Endothelial cell of umbilical vein (primary cell): ENCODE measurements at regions not wholly inside any gene's neighbourhood (a gene's known extent, or its start where the extent isn't known, plus 50 kb on each side); places are given as distances from the start of the nearest gene placed in this dataset.

Experiments
- BruUV-seq: library from RNA; stranded (reverse); fragments of 400-500 nt; replicated peaks from 2 replicates; lab custom pipeline; 2021; lab: Mats Ljungman, UMichigan
- CTCF ChIA-PET: fragments of 300-600, 350-600 bp; sonication (Branson Sonifier 250); formaldehyde crosslinking; loops from one replicate; lab custom pipeline; 2021; ENCODE audit warnings: antibody characterized with exemption, inconsistent platforms; lab: Charles Lee
- POLR2A ChIA-PET: fragments of 300-600, 350-600 bp; sonication (Branson Sonifier 250); formaldehyde crosslinking; loops from one replicate; lab custom pipeline; 2021; ENCODE audit warnings: antibody characterized with exemption, inconsistent platforms; lab: Charles Lee
- DNase-seq: peaks from one replicate; pipeline ENCODE4 v3.0.0-alpha.2; 2011; ENCODE audit warnings: low read depth, low spot score
- FAIRE-seq: peaks from 2 replicates; lab custom pipeline; 2011; peaks lifted over from hg19 to GRCh38; lab: Jason Lieb, UNC
- H2AFZ ChIP-seq: 2 replicates; pipeline ENCODE4 v1.6.0; 2012; ENCODE audit warnings: low read depth, low read length, control low read depth, inconsistent platforms
- H3K27ac ChIP-seq: 2 replicates; pipeline ENCODE4 v1.5.1; 2011; ENCODE audit warnings: low read depth, mild to moderate bottlenecking, control low read depth, low read length, moderate library complexity; ENCODE audit not compliant: insufficient read depth
- H3K27me3 ChIP-seq, 2 experiments: 2 replicates each; pipeline versions ENCODE4 v1.6.0 to v1.6.1; 2011; ENCODE audit warnings: low read length in 2 of 2, mixed read lengths in 1 of 2; ENCODE audit not compliant: control insufficient read depth in 2 of 2, insufficient read depth in 2 of 2
- H3K36me3 ChIP-seq, 2 experiments: 2 replicates in 1 of 2; 3 replicates in 1 of 2; pipeline ENCODE4 v1.5.1; 2011; ENCODE audit warnings: low read length in 2 of 2, mild to moderate bottlenecking in 1 of 2, moderate library complexity in 1 of 2; ENCODE audit not compliant: control insufficient read depth in 2 of 2, insufficient read depth in 2 of 2; ENCODE audit errors: extremely low read depth in 1 of 2
- H3K4me1 ChIP-seq: 3 replicates; pipeline ENCODE4 v1.5.1; 2011; ENCODE audit warnings: mild to moderate bottlenecking, low read length; ENCODE audit not compliant: control insufficient read depth, insufficient read depth; ENCODE audit errors: extremely low read depth
- H3K4me2 ChIP-seq: 2 replicates; pipeline ENCODE4 v1.6.1; 2011; ENCODE audit warnings: low read length, control low read depth, mixed read lengths; ENCODE audit not compliant: insufficient read depth
- H3K4me3 ChIP-seq, 3 experiments: fragments of 200-600 bp in 1 of 3; sonication (generic), shearing (Covaris generic) in 1 of 3; replicated peaks in 1 of 3; 2 replicates each; pipeline ENCODE4 v1.5.1; 2011 to 2016; ENCODE audit warnings: control low read depth in 3 of 3, low read length in 3 of 3, mild to moderate bottlenecking in 2 of 3, inconsistent platforms in 1 of 3, low read depth in 1 of 3, moderate library complexity in 1 of 3; ENCODE audit not compliant: insufficient read depth in 1 of 3
- H3K79me2 ChIP-seq: 2 replicates; pipeline ENCODE4 v1.6.0; 2012; ENCODE audit warnings: low read length, inconsistent platforms; ENCODE audit not compliant: control insufficient read depth, insufficient read depth
- H3K9ac ChIP-seq: replicated peaks from 2 replicates; pipeline ENCODE3; 2011; ENCODE audit warnings: low read length, control low read depth; ENCODE audit not compliant: insufficient read depth; ENCODE audit errors: extremely low read depth
- H3K9me1 ChIP-seq: replicated peaks from 3 replicates; pipeline ENCODE4 v1.6.0; 2011; ENCODE audit warnings: mild to moderate bottlenecking, low read length; ENCODE audit not compliant: control insufficient read depth, insufficient read depth; ENCODE audit errors: extremely low read depth
- H3K9me3 ChIP-seq: replicated peaks from 2 replicates; pipeline ENCODE4 v1.5.1; 2012; ENCODE audit warnings: low read length, inconsistent platforms; ENCODE audit not compliant: control insufficient read depth, insufficient read depth
- H4K20me1 ChIP-seq: replicated peaks from 2 replicates; pipeline ENCODE3; 2011; ENCODE audit warnings: mild to moderate bottlenecking, low read length; ENCODE audit not compliant: control insufficient read depth, insufficient read depth; ENCODE audit errors: extremely low read depth
- CTCF ChIP-seq, 2 donors: IDR thresholded peaks; 1 replicate in 1 of 2; 2 replicates in 1 of 2; pipeline ENCODE4 v1.5.1; 2011; ENCODE audit warnings: low read length in 2 of 2, mild to moderate bottlenecking in 2 of 2, moderate library complexity in 2 of 2, control low read depth in 1 of 2, inconsistent platforms in 1 of 2, low read depth in 1 of 2; ENCODE audit not compliant: insufficient read depth in 1 of 2; ENCODE audit errors: extremely low read depth in 1 of 2
- EZH2 ChIP-seq: IDR thresholded peaks from 2 replicates; pipeline ENCODE4 v1.6.1; 2012; ENCODE audit warnings: borderline replicate concordance, low read depth, mild to moderate bottlenecking, moderate library complexity, low read length, inconsistent platforms; ENCODE audit not compliant: severe bottlenecking
- FOS ChIP-seq: IDR thresholded peaks from 2 replicates; pipeline ENCODE4 v1.6.1; 2011; ENCODE audit warnings: mild to moderate bottlenecking, low read length, moderate library complexity, borderline replicate concordance; ENCODE audit not compliant: insufficient read depth
- GATA2 ChIP-seq: IDR thresholded peaks from 2 replicates; pipeline ENCODE4 v1.7.0; 2011; ENCODE audit warnings: low read depth, mild to moderate bottlenecking, moderate library complexity, mixed read lengths, low read length; ENCODE audit not compliant: insufficient read length, insufficient read depth
- JUN ChIP-seq: IDR thresholded peaks from 2 replicates; pipeline ENCODE4 v1.6.1; 2011; ENCODE audit warnings: borderline replicate concordance, low read depth; ENCODE audit not compliant: insufficient read length, insufficient read depth
- MYC ChIP-seq: IDR thresholded peaks from one replicate; pipeline ENCODE4 v1.6.1; 2011; ENCODE audit warnings: mild to moderate bottlenecking, low read depth, low read length
- POLR2A ChIP-seq: IDR thresholded peaks from 2 replicates; pipeline ENCODE4 v1.6.1; 2012; ENCODE audit warnings: low read depth, mild to moderate bottlenecking, control low read depth, low read length
- POLR2AphosphoS5 ChIP-seq: IDR thresholded peaks from 2 replicates; pipeline ENCODE4 v1.6.1; 2012; ENCODE audit warnings: low read depth, mild to moderate bottlenecking, control low read depth, low read length, moderate library complexity; ENCODE audit not compliant: insufficient read depth
- dilution Hi-C: fragments of 300-500 bp; cut with MboI; formaldehyde crosslinking; loops from one replicate; pipeline ENCODE4 v1.15.0; 2019; ENCODE audit warnings: low sequenced_read_pairs; ENCODE audit not compliant: extremely low pct_ligation_motif_present
- intact Hi-C: fragments of 100-400 bp; cut with micrococcal nuclease; formaldehyde crosslinking; loops from one replicate; pipeline ENCODE4 v1.10.0; 2022
- TF ChIP-seq, protein P1 (sequence below): IDR thresholded peaks from 2 replicates; pipeline ENCODE4 v1.6.1; 2011; ENCODE audit not compliant: insufficient read depth, insufficient read length

DNA sequence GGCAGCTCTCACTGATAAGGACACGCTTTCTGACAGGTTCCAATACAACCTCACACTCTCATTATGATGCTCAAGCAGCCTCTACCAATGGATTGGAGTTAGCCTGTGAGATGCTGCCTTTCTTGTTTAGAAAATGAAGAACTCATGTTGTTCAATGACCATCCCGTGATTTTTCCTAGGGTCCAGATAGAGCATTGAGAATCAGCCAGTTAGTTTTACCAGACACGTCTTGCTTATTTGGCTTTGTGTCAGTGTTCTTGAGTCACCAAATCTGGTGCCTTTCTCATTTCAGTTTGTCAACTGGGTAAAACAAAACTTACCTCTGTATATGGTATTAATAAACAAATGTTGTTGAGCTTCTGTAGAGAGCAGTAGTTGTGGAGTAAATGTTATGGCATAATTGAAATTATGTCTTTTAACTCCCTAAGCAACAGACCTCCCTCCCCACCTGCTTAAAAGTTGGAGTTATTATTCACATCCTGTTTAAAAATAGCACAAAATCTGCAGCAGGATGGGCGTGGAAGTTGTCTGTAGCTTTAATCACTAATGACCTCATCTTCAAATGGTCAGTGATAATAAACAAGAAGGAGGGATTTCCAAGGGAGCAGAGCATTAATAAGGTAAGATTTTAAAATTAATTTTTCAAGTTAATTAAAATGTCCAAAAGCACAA lies 167.3 kb downstream of the HRH4 start:
- Histone ChIP-seq H3K9ac (no peak overlapping the region), H3K27ac (no peak overlapping the region), H3K79me2 (no peaks in the 10 kb centered on the region), H4K20me1 (no peaks in the 10 kb centered on the region), H3K9me3 (no peaks in the 10 kb centered on the region), H3K4me3 (no peak overlapping the region), H3K4me2 (no peak overlapping the region), H3K27me3 (peaks cover 0 to 2% of the 10 kb centered on the region in 2 experiments), H3K36me3 (no peaks in the 10 kb centered on the region), H2AFZ (no peak overlapping the region), H3K4me1 (peaks cover 3% of the 10 kb centered on the region), H3K9me1 (no peaks in the 10 kb centered on the region)
- DNase-seq (peak; percentile 21), FAIRE-seq (no peak)
- TF ChIP-seq FOS (no peak), MYC (no peak), POLR2AphosphoS5 (no peak), EZH2 (no peak), CTCF (IDR thresholded peaks at IDR 0.05; ENCODE audit: extremely low read depth in 1 of 2, insufficient read depth in 1 of 2, low read depth in 1 of 2, low read length in 2 of 2) (no peak), JUN (no peak), POLR2A (no peak), GATA2 (no peak)
- TF ChIP-seq, protein P1, sequence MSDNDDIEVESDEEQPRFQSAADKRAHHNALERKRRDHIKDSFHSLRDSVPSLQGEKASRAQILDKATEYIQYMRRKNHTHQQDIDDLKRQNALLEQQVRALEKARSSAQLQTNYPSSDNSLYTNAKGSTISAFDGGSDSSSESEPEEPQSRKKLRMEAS = no peak
- no TSS peak for BruUV-seq
- CTCF ChIA-PET = no interaction called here
- intact Hi-C loops = no loop called here
- POLR2A ChIA-PET = no interaction called here
- dilution Hi-C loops = no loop called here
